ENCODE measurements at regions not wholly inside any gene's neighbourhood (a gene's known extent, or its start where the extent isn't known, plus 50 kb on each side); places are given as distances from the start of the nearest gene placed in this dataset.

DNA sequence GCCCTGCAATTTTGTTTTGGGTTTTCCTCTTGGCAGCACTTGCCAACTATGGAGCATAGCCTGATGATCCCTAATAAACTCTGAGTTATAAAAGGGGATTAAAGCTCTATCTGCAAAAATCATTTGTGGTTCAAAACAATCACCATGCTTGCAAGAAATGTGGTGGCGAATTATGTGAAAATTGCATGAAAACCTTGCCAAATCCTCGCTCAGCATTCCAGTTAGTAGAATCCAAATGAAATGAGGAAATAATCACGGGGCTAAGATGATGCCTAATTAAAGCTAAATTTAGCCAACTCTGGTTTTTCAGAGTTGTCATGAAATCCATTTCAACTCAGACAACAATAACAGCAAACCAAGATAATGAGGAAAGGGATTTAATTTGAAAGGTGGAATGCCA is 73.0 kb upstream of the PROK2 start:
- TF ChIP-seq, protein P1, sequence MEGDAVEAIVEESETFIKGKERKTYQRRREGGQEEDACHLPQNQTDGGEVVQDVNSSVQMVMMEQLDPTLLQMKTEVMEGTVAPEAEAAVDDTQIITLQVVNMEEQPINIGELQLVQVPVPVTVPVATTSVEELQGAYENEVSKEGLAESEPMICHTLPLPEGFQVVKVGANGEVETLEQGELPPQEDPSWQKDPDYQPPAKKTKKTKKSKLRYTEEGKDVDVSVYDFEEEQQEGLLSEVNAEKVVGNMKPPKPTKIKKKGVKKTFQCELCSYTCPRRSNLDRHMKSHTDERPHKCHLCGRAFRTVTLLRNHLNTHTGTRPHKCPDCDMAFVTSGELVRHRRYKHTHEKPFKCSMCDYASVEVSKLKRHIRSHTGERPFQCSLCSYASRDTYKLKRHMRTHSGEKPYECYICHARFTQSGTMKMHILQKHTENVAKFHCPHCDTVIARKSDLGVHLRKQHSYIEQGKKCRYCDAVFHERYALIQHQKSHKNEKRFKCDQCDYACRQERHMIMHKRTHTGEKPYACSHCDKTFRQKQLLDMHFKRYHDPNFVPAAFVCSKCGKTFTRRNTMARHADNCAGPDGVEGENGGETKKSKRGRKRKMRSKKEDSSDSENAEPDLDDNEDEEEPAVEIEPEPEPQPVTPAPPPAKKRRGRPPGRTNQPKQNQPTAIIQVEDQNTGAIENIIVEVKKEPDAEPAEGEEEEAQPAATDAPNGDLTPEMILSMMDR (IDR thresholded peaks at IDR 0.05; ENCODE audit: insufficient read depth, low read depth, low read length), result no peak
- no peak for TF ChIP-seq EZH2 (IDR thresholded peaks at IDR 0.05; ENCODE audit: insufficient read depth, low read length)

All from astrocyte (in vitro differentiated cells and primary cell).